Astrocyte (in vitro differentiated cells and primary cell): ENCODE measurements at regions not wholly inside any gene's neighbourhood (a gene's known extent, or its start where the extent isn't known, plus 50 kb on each side); places are given as distances from the start of the nearest gene placed in this dataset.

Experiments used
- EZH2 ChIP-seq: IDR thresholded peaks from 2 replicates; pipeline ENCODE4 v1.6.1; 2012; ENCODE audit warnings: mild to moderate bottlenecking, low read length, inconsistent platforms; ENCODE audit not compliant: insufficient read depth
- TF ChIP-seq, protein P1 (sequence below): IDR thresholded peaks from 2 replicates; pipeline ENCODE4 v1.5.1; 2011; ENCODE audit warnings: low read depth, mild to moderate bottlenecking, inconsistent platforms, low read length, moderate library complexity; ENCODE audit not compliant: insufficient read depth

DNA sequence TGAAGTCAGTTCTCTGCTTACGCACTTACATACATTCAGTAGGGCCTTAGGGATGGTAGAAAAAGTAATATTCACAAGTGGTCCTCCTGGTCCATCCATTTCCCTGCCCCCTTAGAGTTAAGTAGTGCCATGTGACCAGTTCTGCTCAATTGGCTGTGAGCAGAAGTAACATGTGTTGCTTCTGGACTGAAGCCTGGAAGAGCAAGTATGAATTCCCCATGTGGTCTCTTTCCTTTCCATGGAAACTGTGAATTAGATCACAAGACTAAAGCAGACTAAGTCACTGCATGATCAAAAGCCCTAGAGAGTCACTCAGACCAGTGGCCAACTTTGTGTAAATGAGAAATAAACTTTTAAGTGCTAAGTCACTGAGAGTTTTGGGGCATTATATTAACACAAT, 341.7 kb upstream of the CADM1 start:
- TF ChIP-seq, protein P1, sequence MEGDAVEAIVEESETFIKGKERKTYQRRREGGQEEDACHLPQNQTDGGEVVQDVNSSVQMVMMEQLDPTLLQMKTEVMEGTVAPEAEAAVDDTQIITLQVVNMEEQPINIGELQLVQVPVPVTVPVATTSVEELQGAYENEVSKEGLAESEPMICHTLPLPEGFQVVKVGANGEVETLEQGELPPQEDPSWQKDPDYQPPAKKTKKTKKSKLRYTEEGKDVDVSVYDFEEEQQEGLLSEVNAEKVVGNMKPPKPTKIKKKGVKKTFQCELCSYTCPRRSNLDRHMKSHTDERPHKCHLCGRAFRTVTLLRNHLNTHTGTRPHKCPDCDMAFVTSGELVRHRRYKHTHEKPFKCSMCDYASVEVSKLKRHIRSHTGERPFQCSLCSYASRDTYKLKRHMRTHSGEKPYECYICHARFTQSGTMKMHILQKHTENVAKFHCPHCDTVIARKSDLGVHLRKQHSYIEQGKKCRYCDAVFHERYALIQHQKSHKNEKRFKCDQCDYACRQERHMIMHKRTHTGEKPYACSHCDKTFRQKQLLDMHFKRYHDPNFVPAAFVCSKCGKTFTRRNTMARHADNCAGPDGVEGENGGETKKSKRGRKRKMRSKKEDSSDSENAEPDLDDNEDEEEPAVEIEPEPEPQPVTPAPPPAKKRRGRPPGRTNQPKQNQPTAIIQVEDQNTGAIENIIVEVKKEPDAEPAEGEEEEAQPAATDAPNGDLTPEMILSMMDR: no peak
- TF ChIP-seq EZH2: no peak
